ENCODE measurements at regions not wholly inside any gene's neighbourhood (a gene's known extent, or its start where the extent isn't known, plus 50 kb on each side); places are given as distances from the start of the nearest gene placed in this dataset.

DNA sequence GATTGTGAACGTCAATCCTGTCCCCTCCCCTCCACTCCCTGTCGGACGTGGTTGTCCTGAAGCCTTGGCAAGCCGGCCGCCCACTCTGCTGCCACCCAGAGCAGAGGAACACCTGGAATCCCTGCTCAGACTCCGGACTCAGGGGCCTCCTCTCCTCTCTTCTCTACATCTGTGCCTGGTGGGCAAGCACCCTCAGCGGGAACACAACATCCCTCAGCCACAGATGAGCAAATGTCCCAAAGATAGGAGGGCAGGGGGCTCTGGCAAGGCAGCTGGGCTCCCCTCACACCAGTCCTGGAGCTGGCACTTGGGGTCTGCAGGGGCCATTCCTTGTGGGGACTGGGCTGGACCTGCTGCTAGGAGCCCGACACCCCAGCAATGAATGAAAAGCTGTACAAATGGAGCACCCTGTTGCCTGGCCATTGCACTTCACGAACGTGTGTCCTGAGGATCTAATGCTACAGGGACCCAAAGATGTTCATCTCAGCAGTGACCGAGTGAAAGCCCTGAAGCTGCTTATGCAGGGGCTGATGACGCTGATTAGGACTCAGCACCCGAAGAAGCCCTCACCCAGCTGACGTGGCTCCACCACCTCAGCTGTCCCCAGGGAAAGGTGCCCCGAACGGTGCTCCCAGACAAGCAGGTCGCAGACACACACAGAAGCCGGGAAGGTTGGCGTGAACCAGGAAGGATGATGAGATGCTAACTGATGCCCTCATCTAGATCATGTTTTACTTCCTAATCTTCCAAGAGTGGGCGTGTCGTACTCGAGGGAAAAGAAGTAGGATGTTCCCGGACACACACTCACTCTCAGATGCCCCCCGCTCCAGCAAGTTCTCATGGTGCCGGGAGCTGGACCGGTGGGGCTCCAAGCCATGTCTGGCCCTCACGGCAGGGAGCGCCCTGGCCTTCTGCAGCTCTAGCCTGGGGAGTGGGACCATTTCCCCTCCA, 177.0 kb upstream of the PPP1R26 start:
- no peak for TF ChIP-seq EZH2 (IDR thresholded peaks at IDR 0.05; ENCODE audit: low read length)
- TF ChIP-seq, protein P1, sequence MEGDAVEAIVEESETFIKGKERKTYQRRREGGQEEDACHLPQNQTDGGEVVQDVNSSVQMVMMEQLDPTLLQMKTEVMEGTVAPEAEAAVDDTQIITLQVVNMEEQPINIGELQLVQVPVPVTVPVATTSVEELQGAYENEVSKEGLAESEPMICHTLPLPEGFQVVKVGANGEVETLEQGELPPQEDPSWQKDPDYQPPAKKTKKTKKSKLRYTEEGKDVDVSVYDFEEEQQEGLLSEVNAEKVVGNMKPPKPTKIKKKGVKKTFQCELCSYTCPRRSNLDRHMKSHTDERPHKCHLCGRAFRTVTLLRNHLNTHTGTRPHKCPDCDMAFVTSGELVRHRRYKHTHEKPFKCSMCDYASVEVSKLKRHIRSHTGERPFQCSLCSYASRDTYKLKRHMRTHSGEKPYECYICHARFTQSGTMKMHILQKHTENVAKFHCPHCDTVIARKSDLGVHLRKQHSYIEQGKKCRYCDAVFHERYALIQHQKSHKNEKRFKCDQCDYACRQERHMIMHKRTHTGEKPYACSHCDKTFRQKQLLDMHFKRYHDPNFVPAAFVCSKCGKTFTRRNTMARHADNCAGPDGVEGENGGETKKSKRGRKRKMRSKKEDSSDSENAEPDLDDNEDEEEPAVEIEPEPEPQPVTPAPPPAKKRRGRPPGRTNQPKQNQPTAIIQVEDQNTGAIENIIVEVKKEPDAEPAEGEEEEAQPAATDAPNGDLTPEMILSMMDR (optimal IDR thresholded peaks at IDR 0.05 in 1 of 3, IDR thresholded peaks at IDR 0.05 in 1 of 3, conservative IDR thresholded peaks at IDR 0.05 in 1 of 3; ENCODE audit: extremely low read depth in 1 of 3, insufficient read depth in 2 of 3, low read length in 3 of 3): no peak

Measured in keratinocyte (primary cell).